ENCODE measurements at regions not wholly inside any gene's neighbourhood (a gene's known extent, or its start where the extent isn't known, plus 50 kb on each side); places are given as distances from the start of the nearest gene placed in this dataset.

DNA sequence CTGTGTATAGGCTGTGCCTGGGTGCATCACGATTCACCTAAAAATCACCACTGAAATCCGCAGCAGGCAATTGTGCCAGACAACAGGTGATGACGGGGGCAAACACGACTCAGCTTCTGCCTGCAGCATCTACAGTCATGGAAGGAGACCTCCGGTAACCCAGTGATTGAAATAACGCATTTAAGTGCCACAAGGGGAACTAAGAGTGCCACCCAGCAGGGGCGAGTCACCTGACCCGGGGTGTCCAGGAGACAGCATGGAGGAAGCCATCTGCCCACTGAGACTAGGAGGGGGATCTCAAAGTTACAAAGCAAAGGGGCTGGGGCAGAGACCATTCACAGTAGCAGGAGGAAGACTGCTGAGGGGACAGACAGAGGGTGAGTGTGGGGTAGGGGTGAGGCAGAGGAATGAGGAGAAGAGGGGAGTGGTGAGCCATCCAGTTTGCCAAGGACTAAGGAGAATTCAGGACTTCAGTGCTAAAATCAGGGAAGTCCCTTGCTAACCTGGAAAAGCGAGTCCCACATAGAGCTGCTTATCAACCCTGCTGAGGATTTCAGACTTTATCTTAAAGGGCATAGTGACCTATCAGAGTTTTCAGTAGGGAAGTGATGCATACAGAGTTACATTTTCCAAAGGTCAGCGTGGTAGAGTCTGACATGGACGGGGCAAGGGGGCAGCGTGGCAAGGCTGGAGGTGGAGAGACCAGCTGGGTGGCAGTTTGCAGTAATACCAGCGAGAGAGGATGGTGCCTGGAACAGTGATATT is 256.7 kb upstream of the HES1 start:
- no peaks in the 10 kb centered on the region for H3K27me3 ChIP-seq (ENCODE audit: control insufficient read depth, insufficient read depth, low read length)
- H3K9me3 ChIP-seq (ENCODE audit: control insufficient read depth, insufficient read depth, low read depth, low read length), result no peaks in the 10 kb centered on the region
- H3K36me3 ChIP-seq (ENCODE audit: control insufficient read depth, insufficient read depth, low read length), result no peaks in the 10 kb centered on the region
- H3K27ac ChIP-seq (ENCODE audit: low read depth, low read length), result no peak overlapping the region
- H3K4me3 ChIP-seq (ENCODE audit: low read depth, low read length), result no peak overlapping the region
- H3K4me1 ChIP-seq (ENCODE audit: control insufficient read depth, insufficient read depth, low read length), result peaks cover 21% of the 10 kb centered on the region
- H3K9ac ChIP-seq (ENCODE audit: low read length), result no peak overlapping the region

DNA sequence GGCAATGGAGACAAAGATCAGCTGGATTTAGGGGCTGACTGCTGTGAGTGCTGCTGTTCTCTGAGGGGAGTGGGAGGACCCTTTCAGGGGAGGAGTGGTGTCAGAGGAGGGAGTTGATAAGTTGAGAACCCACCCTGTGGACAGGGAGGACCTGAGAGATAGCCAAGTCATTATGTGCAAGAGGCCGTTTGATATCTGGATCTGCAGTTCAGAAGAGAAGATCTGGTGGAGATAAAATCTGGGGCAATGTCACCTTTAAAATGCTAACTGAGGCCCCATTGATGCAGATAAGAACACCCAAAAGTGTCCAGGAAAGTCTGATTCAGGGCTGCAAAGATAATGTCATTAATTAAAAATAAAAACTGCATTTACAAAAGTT is 256.1 kb upstream of the HES1 start:
- Histone ChIP-seq H3K36me3 (ENCODE audit: control insufficient read depth, insufficient read depth, low read length) (no peaks in the 10 kb centered on the region), H3K4me1 (ENCODE audit: control insufficient read depth, insufficient read depth, low read length) (peaks cover 18% of the 10 kb centered on the region), H3K4me3 (ENCODE audit: low read depth, low read length) (no peak overlapping the region), H3K27me3 (ENCODE audit: control insufficient read depth, insufficient read depth, low read length) (no peaks in the 10 kb centered on the region), H3K9me3 (ENCODE audit: control insufficient read depth, insufficient read depth, low read depth, low read length) (no peaks in the 10 kb centered on the region), H3K27ac (ENCODE audit: low read depth, low read length) (no peak overlapping the region), H3K9ac (ENCODE audit: low read length) (no peak overlapping the region)

DNA sequence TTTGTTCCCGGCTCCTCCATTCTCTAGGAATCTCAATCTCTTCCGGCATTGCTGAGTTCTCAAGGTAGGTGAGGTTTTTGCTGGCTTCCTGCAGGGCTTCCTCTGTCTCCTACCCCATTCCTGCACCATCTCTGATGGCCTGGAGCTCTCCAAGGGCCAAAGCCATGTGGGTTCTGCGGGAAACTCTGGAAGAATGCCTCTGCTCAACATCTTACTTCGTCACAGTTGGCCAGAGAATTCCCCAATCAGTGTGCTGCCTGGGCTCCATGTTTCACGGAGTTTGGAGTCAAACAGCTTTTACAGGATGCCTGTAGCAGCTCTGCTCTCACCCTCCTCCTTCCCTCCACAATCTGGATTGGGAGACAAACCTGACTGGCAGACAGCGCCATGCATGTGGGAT is 253.9 kb upstream of the HES1 start:
- no peak overlapping the region for H3K4me3 ChIP-seq (ENCODE audit: low read depth, low read length)
- H3K4me1 ChIP-seq (ENCODE audit: control insufficient read depth, insufficient read depth, low read length), result peaks cover 9% of the 10 kb centered on the region
- no peak overlapping the region for H3K9ac ChIP-seq (ENCODE audit: low read length)
- no peaks in the 10 kb centered on the region for H3K9me3 ChIP-seq (ENCODE audit: control insufficient read depth, insufficient read depth, low read depth, low read length)
- H3K36me3 ChIP-seq (ENCODE audit: control insufficient read depth, insufficient read depth, low read length), result no peaks in the 10 kb centered on the region
- H3K27ac ChIP-seq (ENCODE audit: low read depth, low read length), result no peak overlapping the region
- H3K27me3 ChIP-seq (ENCODE audit: control insufficient read depth, insufficient read depth, low read length), result no peaks in the 10 kb centered on the region

GRCh38 chr3:193883551-193883950 is 252.4 kb upstream of the HES1 start:
- Histone ChIP-seq H3K27ac (ENCODE audit: low read depth, low read length) (no peak overlapping the region), H3K4me3 (ENCODE audit: low read depth, low read length) (no peak overlapping the region)

DNA sequence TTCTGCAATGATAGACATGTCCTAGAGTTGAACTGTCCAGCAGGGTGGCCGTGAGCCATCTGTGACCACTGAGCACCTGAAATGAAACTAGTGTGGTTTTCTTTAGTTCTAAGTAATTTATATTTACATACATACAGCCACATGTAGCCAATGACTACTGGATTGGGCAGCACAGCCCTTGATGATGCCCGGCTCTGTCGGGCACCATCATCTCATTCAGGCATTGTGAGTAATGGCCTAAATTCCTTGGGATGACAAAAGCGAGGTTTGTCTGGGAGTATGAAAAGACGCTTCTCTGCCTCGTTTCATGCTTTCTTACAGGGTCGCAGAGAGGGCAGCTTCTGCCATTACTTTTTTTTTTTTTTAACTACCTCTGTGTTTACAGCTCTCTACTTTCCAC is 251.9 kb upstream of the HES1 start:
- H3K9me3 ChIP-seq (ENCODE audit: control insufficient read depth, insufficient read depth, low read depth, low read length), result no peaks in the 10 kb centered on the region
- H3K27ac ChIP-seq (ENCODE audit: low read depth, low read length), result no peak overlapping the region
- peaks cover 8% of the 10 kb centered on the region; the same call in 1 of the 2 replicates for H3K4me1 ChIP-seq (ENCODE audit: control insufficient read depth, insufficient read depth, low read length)
- no peaks in the 10 kb centered on the region for H3K36me3 ChIP-seq (ENCODE audit: control insufficient read depth, insufficient read depth, low read length)
- no peak overlapping the region for H3K9ac ChIP-seq (ENCODE audit: low read length)
- H3K27me3 ChIP-seq (ENCODE audit: control insufficient read depth, insufficient read depth, low read length), result no peaks in the 10 kb centered on the region
- H3K4me3 ChIP-seq (ENCODE audit: low read depth, low read length), result no peak overlapping the region

More at GRCh38 chr3:193883551-193883950, 252.4 kb upstream of the HES1 start:
- Histone ChIP-seq H3K4me1 (ENCODE audit: control insufficient read depth, insufficient read depth, low read length) (peaks cover 9% of the 10 kb centered on the region; the same call in 1 of the 2 replicates), H3K27me3 (ENCODE audit: control insufficient read depth, insufficient read depth, low read length) (no peaks in the 10 kb centered on the region), H3K36me3 (ENCODE audit: control insufficient read depth, insufficient read depth, low read length) (no peaks in the 10 kb centered on the region), H3K9ac (ENCODE audit: low read length) (no peak overlapping the region), H3K9me3 (ENCODE audit: control insufficient read depth, insufficient read depth, low read depth, low read length) (no peaks in the 10 kb centered on the region)

DNA sequence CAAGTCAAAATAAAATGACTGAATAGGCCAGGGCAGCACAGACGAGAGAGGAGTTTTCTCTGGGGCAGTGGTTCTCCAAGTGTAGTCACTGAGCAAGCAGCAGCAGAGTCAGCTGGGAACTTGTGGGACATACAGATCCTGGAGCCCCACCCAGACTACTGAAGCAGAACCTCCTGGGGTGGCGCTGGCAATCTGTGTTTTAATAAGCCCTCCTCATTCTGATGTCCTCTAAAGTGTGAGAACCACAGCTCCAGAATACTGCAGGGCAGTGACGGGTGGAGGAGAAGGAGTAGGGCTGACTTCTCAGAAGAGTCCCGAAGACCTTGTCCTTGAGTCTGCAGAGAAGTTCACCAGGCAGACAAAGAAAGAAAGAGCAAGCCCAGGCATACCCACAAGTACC is 251.3 kb upstream of the HES1 start:
- Histone ChIP-seq H3K36me3 (ENCODE audit: control insufficient read depth, insufficient read depth, low read length) (no peaks in the 10 kb centered on the region), H3K9me3 (ENCODE audit: control insufficient read depth, insufficient read depth, low read depth, low read length) (no peaks in the 10 kb centered on the region), H3K4me3 (ENCODE audit: low read depth, low read length) (no peak overlapping the region), H3K4me1 (ENCODE audit: control insufficient read depth, insufficient read depth, low read length) (peaks cover 2% of the 10 kb centered on the region; the same call in 1 of the 2 replicates), H3K27me3 (ENCODE audit: control insufficient read depth, insufficient read depth, low read length) (no peaks in the 10 kb centered on the region), H3K9ac (ENCODE audit: low read length) (no peak overlapping the region), H3K27ac (ENCODE audit: low read depth, low read length) (no peak overlapping the region)

GRCh38 chr3:193885832-193886231 is 250.1 kb upstream of the HES1 start:
- Histone ChIP-seq H3K27ac (ENCODE audit: low read depth, low read length) (no peak overlapping the region), H3K27me3 (ENCODE audit: control insufficient read depth, insufficient read depth, low read length) (no peaks in the 10 kb centered on the region), H3K36me3 (ENCODE audit: control insufficient read depth, insufficient read depth, low read length) (no peaks in the 10 kb centered on the region), H3K4me3 (ENCODE audit: low read depth, low read length) (no peak overlapping the region), H3K4me1 (ENCODE audit: control insufficient read depth, insufficient read depth, low read length) (no peaks in the 10 kb centered on the region), H3K9ac (ENCODE audit: low read length) (no peak overlapping the region), H3K9me3 (ENCODE audit: control insufficient read depth, insufficient read depth, low read depth, low read length) (no peaks in the 10 kb centered on the region)

DNA sequence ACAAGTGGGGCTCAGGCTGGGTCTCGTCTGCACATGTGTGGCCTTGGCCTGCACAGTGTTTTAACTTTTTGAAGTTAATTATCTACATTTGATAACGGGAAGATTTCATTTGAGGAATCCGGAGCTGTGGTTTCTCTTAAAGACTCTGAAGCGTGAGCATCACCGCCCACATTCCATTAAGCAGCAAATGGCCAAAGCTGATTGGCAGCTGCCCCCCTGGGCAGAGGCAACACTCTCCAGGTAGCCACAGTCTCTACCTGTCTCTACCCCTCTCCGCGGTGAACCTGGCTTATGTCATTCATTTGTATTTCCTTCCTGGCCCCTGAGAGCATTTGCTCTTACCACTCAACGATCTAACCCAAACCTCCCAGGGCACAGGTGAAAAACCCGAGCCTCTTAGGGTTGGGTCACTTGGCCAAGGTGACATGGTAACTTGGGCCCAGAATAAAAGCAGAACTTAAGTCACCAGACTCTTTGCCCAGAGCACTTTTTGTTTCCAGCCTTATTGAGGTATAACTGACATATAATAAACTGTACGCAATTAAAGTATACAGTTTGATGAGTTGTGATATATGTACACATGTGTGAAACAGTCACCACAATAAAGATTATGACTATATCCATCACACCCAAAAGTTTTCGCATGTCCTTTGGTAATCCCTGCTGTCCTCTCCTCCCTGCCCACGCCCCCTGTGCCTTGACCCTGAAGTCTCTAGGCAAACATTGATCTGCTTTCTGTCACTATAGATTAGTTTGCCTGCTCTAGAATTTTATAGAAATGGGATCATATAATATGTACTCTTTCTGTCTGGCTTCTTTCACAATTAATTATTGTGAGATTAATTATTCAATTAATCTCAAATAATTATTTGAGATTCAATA is 245.7 kb upstream of the HES1 start:
- Histone ChIP-seq H3K9me3 (ENCODE audit: control insufficient read depth, insufficient read depth, low read depth, low read length) (0 out of 2 replicates have a peak, but pooled peaks cover 2% of the 10 kb centered on the region), H3K27me3 (ENCODE audit: control insufficient read depth, insufficient read depth, low read length) (no peaks in the 10 kb centered on the region), H3K36me3 (ENCODE audit: control insufficient read depth, insufficient read depth, low read length) (no peaks in the 10 kb centered on the region), H3K27ac (ENCODE audit: low read depth, low read length) (no peak overlapping the region), H3K9ac (ENCODE audit: low read length) (no peak overlapping the region), H3K4me3 (ENCODE audit: low read depth, low read length) (no peak overlapping the region), H3K4me1 (ENCODE audit: control insufficient read depth, insufficient read depth, low read length) (peaks cover 5% of the 10 kb centered on the region; the same call in 1 of the 2 replicates)

- no peaks in the 10 kb centered on the region for H3K27me3 ChIP-seq (ENCODE audit: control insufficient read depth, insufficient read depth, low read length)
- 0 out of 2 replicates have a peak, but pooled peaks cover 2% of the 10 kb centered on the region for H3K9me3 ChIP-seq (ENCODE audit: control insufficient read depth, insufficient read depth, low read depth, low read length)
- peaks cover 19% of the 10 kb centered on the region for H3K4me1 ChIP-seq (ENCODE audit: control insufficient read depth, insufficient read depth, low read length)
- no peak overlapping the region for H3K9ac ChIP-seq (ENCODE audit: low read length)
- H3K27ac ChIP-seq (ENCODE audit: low read depth, low read length), result no peak overlapping the region
- H3K4me3 ChIP-seq (ENCODE audit: low read depth, low read length), result no peak overlapping the region
- H3K36me3 ChIP-seq (ENCODE audit: control insufficient read depth, insufficient read depth, low read length), result no peaks in the 10 kb centered on the region
Observed at GRCh38 chr3:193894121-193894863, 241.7 kb upstream of the HES1 start.

DNA sequence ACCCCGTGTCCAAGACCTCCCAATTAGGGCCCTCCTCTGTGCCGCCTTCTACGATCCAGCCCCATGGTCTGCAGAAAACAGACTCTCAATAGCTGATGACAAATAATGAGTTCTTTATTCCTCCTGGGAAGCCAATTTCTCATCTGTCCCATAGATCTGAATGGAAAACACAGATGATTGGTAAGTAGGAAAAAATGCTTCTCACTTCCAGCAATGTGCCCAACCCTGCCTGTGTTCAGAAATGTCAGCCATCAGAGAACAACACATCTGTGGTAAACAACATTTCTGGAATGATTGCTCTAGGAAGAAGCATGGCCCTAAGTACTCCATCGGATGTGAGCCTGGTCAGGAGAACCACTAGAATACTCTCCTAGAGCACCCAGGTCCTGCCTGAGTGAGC is 240.5 kb upstream of the HES1 start:
- no peaks in the 10 kb centered on the region for H3K27me3 ChIP-seq (ENCODE audit: control insufficient read depth, insufficient read depth, low read length)
- H3K27ac ChIP-seq (ENCODE audit: low read depth, low read length), result no peak overlapping the region
- no peak overlapping the region for H3K4me3 ChIP-seq (ENCODE audit: low read depth, low read length)
- H3K9me3 ChIP-seq (ENCODE audit: control insufficient read depth, insufficient read depth, low read depth, low read length), result 0 out of 2 replicates have a peak, but pooled peaks cover 2% of the 10 kb centered on the region
- peaks cover 19% of the 10 kb centered on the region for H3K4me1 ChIP-seq (ENCODE audit: control insufficient read depth, insufficient read depth, low read length)
- no peak overlapping the region for H3K9ac ChIP-seq (ENCODE audit: low read length)
- H3K36me3 ChIP-seq (ENCODE audit: control insufficient read depth, insufficient read depth, low read length), result no peaks in the 10 kb centered on the region
